ENCODE measurements at regions not wholly inside any gene's neighbourhood (a gene's known extent, or its start where the extent isn't known, plus 50 kb on each side); places are given as distances from the start of the nearest gene placed in this dataset.
"Not testable (repeated sequence)": the region's sequence is repeated elsewhere in the genome, so short reads cannot be mapped to it uniquely, and the experiment has no call there.

DNA sequence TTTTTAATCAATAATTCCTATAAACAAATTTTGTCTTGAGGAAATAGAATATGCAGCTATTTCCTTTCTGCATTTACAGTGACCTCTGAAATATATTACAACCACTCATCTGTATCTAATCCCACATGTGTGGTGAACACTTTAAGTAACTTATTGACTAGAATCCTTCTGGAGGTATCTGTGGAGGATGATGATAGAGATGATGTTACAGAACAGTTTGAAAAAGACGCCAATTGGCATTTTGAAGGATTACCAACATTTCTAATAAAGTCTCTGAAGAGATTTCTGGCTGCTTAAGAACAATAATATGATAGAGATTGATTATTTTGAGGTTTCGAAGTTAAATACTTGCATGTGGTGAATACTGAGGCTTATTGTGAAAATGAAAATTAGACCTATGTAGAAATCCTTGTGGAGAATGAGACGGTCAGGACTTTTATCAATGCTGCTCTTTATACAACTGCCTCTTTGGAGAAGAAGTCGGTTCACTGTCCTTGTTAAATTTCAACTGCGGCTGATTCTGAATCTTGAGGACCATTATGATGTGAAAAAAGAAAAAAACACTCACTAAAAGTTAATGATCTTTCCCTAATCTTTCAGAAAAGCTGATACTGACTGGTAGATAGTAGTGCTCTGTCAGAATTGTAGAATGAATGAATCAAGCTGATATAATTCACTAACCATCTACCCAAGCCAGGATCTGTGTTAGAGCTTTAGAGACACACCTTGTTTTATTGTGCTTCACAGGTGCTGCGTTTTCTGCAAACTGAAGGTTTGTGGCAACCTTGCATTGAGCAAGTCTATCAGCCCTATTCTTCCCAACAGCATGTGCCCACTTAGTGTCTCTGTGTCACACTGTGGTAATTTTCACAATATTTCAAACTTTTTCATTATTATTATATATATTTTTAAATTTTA is 204.7 kb downstream of the SPRY1 start:
- no peak for DNase-seq
- H3K27ac ChIP-seq, result no peak overlapping the region
- H3K36me3 ChIP-seq, result no peaks in the 10 kb centered on the region
- 84 to 95% (median 90%) methylated on average over 6 of the region's 6 CpGs for WGBS, 5 donors
- intact Hi-C loops (cut with DNase I; ENCODE audit: low total_unique reads), result no loop called here
- H3K4me3 ChIP-seq, result no peak overlapping the region
- no peaks in the 10 kb centered on the region for H3K9me3 ChIP-seq
- H3K4me1 ChIP-seq, result peaks cover 11 to 39% (median 19%) of the 10 kb centered on the region in 6 donors
- no peak for TF ChIP-seq POLR2AphosphoS5 (IDR thresholded peaks at IDR 0.05)
- H3K27me3 ChIP-seq (replicated peaks in 1 of 7), result no peaks in the 10 kb centered on the region

GRCh38 chr4:123602007-123602406 is 205.4 kb downstream of the SPRY1 start:
- no peak for DNase-seq
- WGBS, 5 donors, result 88 to 96% (median 93%) methylated on average over 4 of the region's 4 CpGs
- Histone ChIP-seq H3K27ac (no peak overlapping the region), H3K4me1 (peaks cover 11 to 44% (median 21%) of the 10 kb centered on the region in 6 donors), H3K36me3 (no peaks in the 10 kb centered on the region), H3K4me3 (no peak overlapping the region), H3K27me3 (replicated peaks in 1 of 7) (no peaks in the 10 kb centered on the region), H3K9me3 (no peaks in the 10 kb centered on the region)
- no peak for TF ChIP-seq CTCF (IDR thresholded peaks at IDR 0.05 in 8 of 11, conservative IDR thresholded peaks at IDR 0.05 in 3 of 11)
- no peak for TF ChIP-seq POLR2A (IDR thresholded peaks at IDR 0.05)
- TF ChIP-seq POLR2AphosphoS5 (IDR thresholded peaks at IDR 0.05), result no peak
- intact Hi-C loops (cut with DNase I; ENCODE audit: low total_unique reads), result no loop called here

GRCh38 chr4:123603165-123603564 is 206.6 kb downstream of the SPRY1 start:
- H3K4me1 ChIP-seq, result peaks cover 11 to 53% (median 21%) of the 10 kb centered on the region in 6 donors
- intact Hi-C loops (cut with DNase I; ENCODE audit: low total_unique reads), result no loop called here
- no peaks in the 10 kb centered on the region for H3K9me3 ChIP-seq
- H3K27me3 ChIP-seq (replicated peaks in 1 of 7), result no peaks in the 10 kb centered on the region
- no peaks in the 10 kb centered on the region for H3K36me3 ChIP-seq
- 59 to 74% (median 63%) methylated on average over 7 of the region's 7 CpGs for WGBS, 5 donors
- H3K27ac ChIP-seq, result no peak overlapping the region
- H3K4me3 ChIP-seq, result no peak overlapping the region
- no peak for DNase-seq
- TF ChIP-seq CTCF (IDR thresholded peaks at IDR 0.05 in 8 of 11, conservative IDR thresholded peaks at IDR 0.05 in 3 of 11), result no peak
- TF ChIP-seq POLR2AphosphoS5 (IDR thresholded peaks at IDR 0.05), result no peak
- no peak for TF ChIP-seq POLR2A (IDR thresholded peaks at IDR 0.05)

GRCh38 chr4:123605797-123606196 is 209.2 kb downstream of the SPRY1 start:
- H3K9me3 ChIP-seq; H3K4me3 ChIP-seq; DNase-seq; H3K36me3 ChIP-seq; H3K27ac ChIP-seq; H3K27me3 ChIP-seq (replicated peaks in 1 of 7); intact Hi-C loops (cut with DNase I; ENCODE audit: low total_unique reads): not testable (repeated sequence)
- 58 to 75% (median 69%) methylated on average over 4 of the region's 4 CpGs for WGBS, 5 donors
- H3K4me1 ChIP-seq, result peaks cover under 1 to 26% (median 5%) of the 10 kb centered on the region in 6 donors

GRCh38 chr4:123606336-123606735 is 209.7 kb downstream of the SPRY1 start:
- Histone ChIP-seq H3K36me3 (no peaks in the 10 kb centered on the region), H3K4me3 (no peak overlapping the region), H3K27ac (peak overlapping the region in 1 of 8 donors; percentile 48), H3K27me3 (replicated peaks in 1 of 7) (no peaks in the 10 kb centered on the region), H3K4me1 (peaks cover 0 to 23% (median 3%) of the 10 kb centered on the region in 6 donors), H3K9me3 (no peaks in the 10 kb centered on the region)
- TF ChIP-seq POLR2AphosphoS5 (IDR thresholded peaks at IDR 0.05), result no peak
- no peak for TF ChIP-seq CTCF (IDR thresholded peaks at IDR 0.05 in 8 of 11, conservative IDR thresholded peaks at IDR 0.05 in 3 of 11)
- TF ChIP-seq POLR2A (IDR thresholded peaks at IDR 0.05), result no peak
- 81 to 90% (median 88%) methylated on average over 2 of the region's 2 CpGs for WGBS, 5 donors
- no peak for DNase-seq
- intact Hi-C loops (cut with DNase I; ENCODE audit: low total_unique reads), result no loop called here
